SK-N-MC (cell line): ENCODE measurements at regions not wholly inside any gene's neighbourhood (a gene's known extent, or its start where the extent isn't known, plus 50 kb on each side); places are given as distances from the start of the nearest gene placed in this dataset.

Experiments used
- EZH2 ChIP-seq: fragments of 200-600 bp; sonication (generic); IDR thresholded peaks from one replicate; pipeline ENCODE4 v1.6.1; 2017; ENCODE audit warnings: antibody characterized with exemption
- FOXP2 ChIP-seq: optimal IDR thresholded peaks from 2 replicates; pipeline ENCODE3; 2011; ENCODE audit warnings: mild to moderate bottlenecking, moderate library complexity; ENCODE audit not compliant: insufficient read depth; ENCODE audit errors: extremely low read length, control extremely low read depth
- POLR2AphosphoS5 ChIP-seq: IDR thresholded peaks from 2 replicates; pipeline ENCODE4 v1.6.1; 2012; ENCODE audit warnings: mild to moderate bottlenecking, low read depth, low read length, borderline replicate concordance

GRCh38 chr5:20956134-20956533 lies 968.1 kb upstream of the CDH18 start:
- no peak for TF ChIP-seq POLR2AphosphoS5
- no peak for TF ChIP-seq EZH2
- TF ChIP-seq FOXP2: no peak
